CD4-positive, alpha-beta T cell treated with Interleukin-21 for 1 hour (primary cell): ENCODE measurements at regions not wholly inside any gene's neighbourhood (a gene's known extent, or its start where the extent isn't known, plus 50 kb on each side); places are given as distances from the start of the nearest gene placed in this dataset.
"Not testable (repeated sequence)": the region's sequence is repeated elsewhere in the genome, so short reads cannot be mapped to it uniquely, and the experiment has no call there.

Experiments
- DNase-seq: peaks from one replicate; pipeline ENCODE4 v3.0.0-alpha.2; 2020

DNA sequence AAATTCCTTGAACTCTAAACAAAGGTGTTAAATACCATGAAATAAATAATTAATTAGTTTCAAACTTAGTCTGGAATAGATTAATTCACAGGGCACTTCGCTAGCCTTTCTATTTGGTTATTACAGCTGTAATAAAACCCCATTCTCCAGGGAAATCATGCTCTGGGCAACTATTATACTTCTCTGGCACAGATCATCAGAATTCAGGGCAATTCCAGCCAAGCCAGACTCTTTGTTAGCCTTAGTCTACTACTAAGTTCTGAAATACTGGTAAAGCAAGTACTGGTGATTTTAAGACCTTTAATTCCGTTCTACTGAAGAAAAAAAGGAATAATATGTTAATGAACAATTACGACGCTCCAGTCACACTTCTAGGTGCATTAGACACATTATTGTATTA lies 123.4 kb upstream of the PDE1A start:
- no peak for DNase-seq

DNA sequence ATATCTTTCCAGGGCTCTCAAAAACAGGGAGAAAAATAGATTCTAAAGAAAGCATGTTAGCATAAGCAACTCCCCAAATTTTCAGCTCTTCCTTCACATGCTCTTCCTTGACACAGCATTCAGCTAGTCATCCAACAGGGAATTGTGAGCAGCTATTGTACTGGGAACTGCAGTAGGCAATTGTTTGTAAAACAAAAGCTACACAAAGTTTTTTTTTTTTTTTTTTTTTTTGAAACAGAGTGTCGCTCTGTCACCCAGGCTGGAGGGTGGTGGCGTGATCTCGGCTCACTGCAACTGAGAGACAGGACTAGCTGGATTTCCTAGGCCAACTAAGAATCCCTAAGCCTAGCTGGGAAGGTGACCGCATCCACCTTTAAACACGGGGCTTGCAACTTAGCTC lies 125.4 kb upstream of the PDE1A start:
- not testable (repeated sequence) for DNase-seq

DNA sequence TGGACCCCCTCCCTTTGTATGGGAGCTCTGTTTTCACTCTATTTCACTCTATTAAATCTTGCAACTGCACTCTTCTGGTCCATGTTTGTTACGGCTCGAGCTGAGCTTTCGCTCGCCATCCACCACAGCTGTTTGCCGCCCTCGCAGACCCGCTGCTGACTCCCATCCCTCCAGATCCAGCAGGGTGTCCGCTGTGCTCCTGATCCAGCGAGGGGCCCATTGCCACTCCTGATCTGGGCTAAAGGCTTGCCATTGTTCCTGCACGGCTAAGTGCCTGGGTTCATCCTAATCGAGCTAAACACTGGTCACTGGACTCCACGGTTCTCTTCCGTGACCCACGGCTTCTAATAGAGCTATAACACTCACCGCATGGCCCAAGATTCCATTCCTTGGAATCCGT lies 125.9 kb upstream of the PDE1A start:
- DNase-seq: not testable (repeated sequence)

DNA sequence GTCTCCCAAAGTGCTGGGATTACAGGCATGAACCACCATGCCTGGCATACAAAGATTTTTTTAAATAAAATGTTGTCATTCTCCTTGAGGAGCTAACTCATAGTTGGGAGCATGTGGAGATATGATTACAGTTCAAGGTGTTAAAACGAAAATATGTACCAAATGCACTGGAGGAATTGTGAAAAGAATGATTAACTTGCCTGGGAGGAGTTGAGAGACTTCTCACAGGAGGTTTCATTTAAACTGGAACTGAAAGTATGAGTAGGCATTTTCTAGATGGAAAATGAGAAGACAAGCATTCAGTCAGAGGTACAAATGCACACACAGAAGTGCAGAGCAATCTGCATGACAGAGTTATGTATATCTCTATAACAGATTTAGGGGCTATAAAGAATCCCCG lies 126.6 kb upstream of the PDE1A start:
- no peak for DNase-seq

GRCh38 chr2:182554950-182555349 lies 128.1 kb upstream of the PDE1A start:
- no peak for DNase-seq

GRCh38 chr2:182558564-182558963 lies 131.7 kb upstream of the PDE1A start:
- no peak for DNase-seq

GRCh38 chr2:182559623-182560022 lies 132.8 kb upstream of the PDE1A start:
- no peak for DNase-seq

DNA sequence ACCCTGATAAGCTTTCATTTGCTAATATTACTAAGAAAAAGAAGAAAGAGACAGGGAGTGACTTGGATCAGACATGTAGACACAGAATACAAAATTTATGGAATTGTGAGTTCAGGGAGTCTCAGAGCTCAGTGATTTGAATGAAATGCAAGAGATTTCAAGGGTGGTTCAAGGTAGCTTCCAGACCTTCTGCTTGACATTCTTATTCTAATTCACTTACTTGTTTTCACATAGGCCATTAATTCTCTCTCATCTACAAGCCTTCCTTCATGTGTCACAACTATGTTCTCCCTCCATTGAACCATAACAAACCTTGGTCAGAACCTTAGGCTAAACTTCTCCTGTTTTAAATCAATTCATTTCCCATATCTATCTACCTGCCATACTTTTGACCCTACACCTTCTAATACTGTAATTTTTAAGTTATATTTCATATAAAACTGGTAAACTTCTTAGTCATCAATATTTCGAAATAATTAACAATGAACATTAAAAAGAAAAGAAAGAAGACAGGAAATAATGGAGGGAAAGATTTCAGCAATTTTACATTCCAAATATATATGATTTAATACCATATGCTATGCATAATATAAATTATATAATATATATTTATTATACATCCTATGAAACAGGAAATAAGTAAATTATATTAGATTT lies 139.2 kb upstream of the PDE1A start:
- no peak for DNase-seq

DNA sequence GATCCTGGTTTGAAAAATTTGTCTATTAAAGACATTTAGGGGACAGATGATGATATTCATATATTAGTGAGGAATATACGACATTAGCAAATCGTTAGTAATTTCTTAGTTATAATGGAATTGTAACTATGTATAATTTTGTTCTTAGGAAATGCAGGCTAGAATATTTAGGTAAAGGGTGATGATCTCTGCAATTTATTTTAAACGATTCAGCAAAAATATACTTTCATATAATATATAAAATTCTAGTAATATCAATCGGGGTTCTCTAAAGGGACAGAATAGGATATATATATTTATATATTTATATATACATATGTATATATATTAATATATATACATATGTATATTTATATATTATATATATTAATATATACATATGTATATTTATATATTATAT lies 142.5 kb upstream of the DNAJC10 start:
- no peak for DNase-seq

GRCh38 chr2:182577816-182578215 lies 138.2 kb upstream of the DNAJC10 start:
- DNase-seq: no peak

GRCh38 chr2:182581196-182581935 lies 134.7 kb upstream of the DNAJC10 start:
- no peak for DNase-seq

DNA sequence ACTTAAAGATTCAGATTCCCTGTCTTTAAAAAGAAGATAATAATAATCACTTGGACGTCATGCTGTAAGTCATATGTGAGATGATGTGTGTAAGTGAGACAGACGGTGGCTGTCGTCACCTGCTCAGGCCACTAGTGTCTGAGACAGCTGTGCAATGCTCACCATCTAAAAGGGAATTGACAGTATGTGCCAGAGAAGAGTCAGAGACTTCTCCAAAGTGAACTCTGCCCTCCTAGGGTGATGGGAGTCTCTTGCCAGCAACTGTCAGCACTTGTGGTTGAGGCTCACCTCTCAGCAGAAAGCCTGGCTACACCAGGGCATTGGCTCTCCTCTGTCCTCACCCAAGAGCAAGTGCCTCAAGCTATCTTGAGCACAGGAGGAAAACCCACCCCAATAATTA lies 131.6 kb upstream of the DNAJC10 start:
- no peak for DNase-seq

DNA sequence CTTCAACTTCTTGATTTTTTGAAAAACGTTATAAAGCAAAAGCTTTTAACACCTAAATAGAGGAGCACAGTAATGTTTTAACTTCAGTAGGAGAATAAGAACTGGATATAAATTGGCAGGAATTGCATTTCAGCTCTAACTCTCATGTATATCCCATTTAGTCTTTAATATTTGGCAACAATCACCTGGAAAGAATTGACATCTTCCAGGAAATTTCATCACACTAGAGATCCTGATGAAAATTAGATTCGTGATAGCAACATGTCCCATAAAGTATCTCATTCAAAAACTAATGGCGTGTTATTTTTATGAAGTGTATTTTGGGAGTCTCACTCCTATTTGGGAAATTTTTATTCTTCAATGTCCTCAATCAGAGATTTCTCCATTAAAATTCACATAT lies 131.1 kb upstream of the DNAJC10 start:
- DNase-seq: no peak

GRCh38 chr2:182585430-182585829 lies 130.6 kb upstream of the DNAJC10 start:
- DNase-seq: no peak

- DNase-seq: no peak
Observed at GRCh38 chr2:182586426-182586825, 129.6 kb upstream of the DNAJC10 start.

- no peak for DNase-seq
Observed at GRCh38 chr2:182587831-182588230, 128.2 kb upstream of the DNAJC10 start.

- no peak for DNase-seq
Observed at GRCh38 chr2:182589121-182589520, 126.9 kb upstream of the DNAJC10 start.

DNA sequence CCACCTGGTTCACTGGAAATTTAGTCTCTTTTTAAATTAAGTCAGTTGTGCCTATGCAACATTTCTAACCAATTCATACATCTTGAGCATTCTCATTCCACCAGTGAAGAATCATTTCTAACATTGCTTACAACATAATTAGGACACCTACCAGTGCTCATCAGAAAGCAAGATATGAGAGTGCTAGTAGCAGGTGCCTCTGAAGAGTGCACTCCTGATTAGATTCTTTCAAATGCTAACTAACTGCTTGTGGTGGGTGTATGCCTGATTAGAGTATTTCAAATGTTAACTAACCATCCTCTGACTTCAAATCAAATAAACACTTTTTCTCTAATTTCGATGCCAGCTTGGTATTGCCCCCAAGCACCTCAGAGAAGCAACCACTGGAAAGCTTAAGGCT lies 124.3 kb upstream of the DNAJC10 start:
- DNase-seq: no peak

GRCh38 chr2:182592691-182593393 lies 123.2 kb upstream of the DNAJC10 start:
- no peak for DNase-seq

DNA sequence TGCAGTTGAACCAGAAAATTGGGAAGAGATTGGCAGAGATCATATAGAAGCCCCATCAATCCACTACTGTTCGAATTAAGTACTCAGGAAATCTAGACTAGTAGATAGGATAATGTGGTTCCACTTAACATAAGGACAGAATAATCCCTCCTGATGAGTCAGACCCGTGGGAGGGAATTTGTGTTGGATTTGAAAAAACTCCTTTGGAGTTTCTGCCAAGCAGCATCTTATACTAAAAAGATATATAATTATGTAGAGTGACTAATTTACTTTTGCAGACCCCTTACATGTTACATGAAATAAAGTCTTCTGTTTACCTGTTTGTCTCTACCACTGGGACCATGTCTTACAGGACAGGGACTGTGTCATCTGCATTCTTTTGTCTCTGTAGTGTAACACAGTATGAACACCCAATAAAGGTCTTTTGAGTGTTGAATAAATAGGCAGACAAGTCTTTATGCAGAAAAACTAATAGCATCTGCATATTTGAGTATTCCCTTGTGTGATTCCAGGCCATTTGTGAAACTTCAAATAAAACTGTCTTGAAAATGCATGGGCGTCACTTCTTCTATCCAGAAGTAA lies 122.6 kb upstream of the DNAJC10 start:
- no peak for DNase-seq

GRCh38 chr2:182594286-182594685 lies 121.8 kb upstream of the DNAJC10 start:
- no peak for DNase-seq

DNA sequence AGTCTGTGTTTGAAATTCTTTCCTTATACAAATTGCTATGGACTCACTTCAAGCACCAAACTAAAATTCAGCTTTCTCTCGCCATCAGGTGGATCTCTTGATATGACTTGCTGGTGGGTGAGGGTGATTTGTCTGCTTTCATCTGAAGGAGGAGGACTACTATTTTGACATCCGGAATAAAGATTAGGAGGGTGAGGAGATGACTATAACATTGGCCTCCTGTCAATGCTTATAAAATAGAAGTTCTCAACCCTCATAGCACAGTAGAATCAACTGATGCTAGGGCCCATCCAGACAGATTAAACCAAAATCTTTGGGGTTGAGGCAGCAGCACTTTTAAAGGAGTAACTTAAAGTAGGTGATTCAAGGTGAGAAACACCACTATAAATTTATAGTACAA lies 120.4 kb upstream of the DNAJC10 start:
- DNase-seq: no peak

GRCh38 chr2:182597570-182598295 lies 118.3 kb upstream of the DNAJC10 start:
- DNase-seq: no peak
